NCI-H1436 (cell line): ENCODE measurements at regions not wholly inside any gene's neighbourhood (a gene's known extent, or its start where the extent isn't known, plus 50 kb on each side); places are given as distances from the start of the nearest gene placed in this dataset.
"Not testable (repeated sequence)": the region's sequence is repeated elsewhere in the genome, so short reads cannot be mapped to it uniquely, and the experiment has no call there.

Experiments used
- DNase-seq: peaks from one replicate; lab custom pipeline; 2025; lab: John Stamatoyannopoulos, UW

DNA sequence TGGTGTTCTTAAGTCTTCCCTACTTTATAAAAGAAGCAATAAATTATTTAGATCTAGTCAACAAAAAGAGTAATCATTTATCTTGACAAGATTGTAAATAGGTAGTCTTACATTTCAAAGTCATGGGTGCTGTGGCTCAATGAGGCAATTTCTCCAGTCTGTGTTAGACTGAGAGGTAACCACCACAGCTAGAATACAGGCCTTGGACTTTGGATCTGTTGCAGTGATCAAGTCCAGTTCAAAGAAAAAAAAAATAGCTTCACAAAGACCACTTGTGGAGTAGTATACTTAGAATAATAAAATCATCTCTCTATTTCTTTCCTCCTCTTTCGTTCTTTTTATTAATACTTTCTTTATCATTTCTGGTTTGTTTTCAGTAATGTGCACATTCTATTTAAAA is 93.1 kb upstream of the FSIP2 start:
- no peak for DNase-seq

DNA sequence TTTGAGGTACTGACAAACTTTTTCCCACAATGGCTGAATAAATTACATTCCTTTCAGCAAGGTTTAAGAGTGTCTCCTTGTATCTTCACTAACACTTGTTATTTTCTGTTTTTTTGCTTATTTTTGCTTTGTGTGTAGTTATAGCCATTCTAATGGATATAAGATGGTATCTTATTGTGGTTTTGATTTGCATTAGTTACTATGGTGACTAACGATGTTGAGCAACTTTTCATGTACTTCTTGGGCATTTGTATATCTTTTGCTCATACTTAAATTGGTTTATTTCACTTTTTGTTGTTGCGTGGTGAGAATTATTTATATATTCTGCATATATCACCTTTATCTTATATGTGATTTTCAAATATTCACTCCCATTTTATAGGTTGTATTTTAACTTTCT is 79.9 kb upstream of the FSIP2 start:
- DNase-seq = no peak

DNA sequence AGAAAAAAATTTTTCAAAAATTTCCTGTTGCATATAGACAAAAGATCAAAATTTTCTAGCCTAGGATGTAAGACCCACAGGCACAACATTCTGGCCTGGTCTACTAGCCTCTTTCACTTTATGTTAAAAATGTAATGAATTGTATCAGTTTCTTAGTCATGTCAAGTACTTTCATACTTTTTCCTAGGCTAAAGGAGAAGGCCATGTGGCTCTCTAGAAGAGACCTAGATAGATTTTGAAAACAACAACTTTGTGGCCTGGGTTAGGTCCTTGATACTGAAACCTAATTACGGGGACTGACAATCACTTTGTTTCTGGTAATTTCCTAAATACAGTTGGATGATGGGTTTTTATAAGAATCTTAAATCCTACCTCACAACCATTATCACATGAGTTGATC is 74.8 kb upstream of the FSIP2 start:
- DNase-seq = no peak

DNA sequence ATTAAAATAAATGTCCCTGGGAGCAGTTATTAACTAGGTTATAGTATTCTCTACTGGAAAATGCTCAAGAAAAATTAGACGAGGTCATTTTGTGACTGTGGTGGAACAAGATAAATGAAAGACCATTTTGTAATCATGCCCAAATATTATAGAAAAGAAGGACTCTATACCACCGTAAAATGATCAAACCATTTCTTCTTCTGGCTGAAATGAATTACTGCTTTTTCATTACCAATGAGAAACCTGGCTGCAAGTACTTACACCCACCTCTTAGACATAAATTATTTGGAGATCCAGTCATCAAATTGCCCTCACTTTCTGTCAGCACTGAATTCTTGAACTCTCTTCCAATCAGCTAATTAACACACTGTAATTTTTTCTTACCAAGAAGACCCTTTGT is 74.2 kb upstream of the FSIP2 start:
- DNase-seq = no peak

DNA sequence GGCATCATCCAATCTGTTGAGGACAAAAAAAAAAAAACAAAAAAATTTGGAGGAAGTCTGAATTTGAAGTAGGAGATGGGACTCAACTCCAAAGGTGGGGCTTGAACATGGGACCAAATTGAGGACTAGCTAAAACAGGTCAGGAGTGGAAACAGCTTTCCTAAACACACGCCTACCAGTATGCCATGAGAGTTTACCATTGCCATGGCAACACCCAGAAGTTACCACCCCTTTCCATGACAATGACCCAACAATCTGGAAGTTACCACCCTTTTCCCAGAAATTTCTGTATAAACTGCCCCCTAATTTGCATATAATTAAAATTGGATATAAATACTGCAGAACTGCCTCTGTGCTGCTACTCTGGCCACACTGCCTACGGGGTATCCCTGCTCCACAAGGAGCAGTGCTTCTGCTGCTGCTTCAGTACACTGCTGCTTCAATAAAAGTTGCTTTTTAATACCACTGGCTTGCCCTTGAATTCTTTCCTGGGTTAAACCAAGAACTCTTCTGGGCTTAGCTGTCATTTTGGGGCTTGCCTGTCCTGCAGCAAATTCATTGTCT is 73.3 kb upstream of the FSIP2 start:
- no peak for DNase-seq

DNA sequence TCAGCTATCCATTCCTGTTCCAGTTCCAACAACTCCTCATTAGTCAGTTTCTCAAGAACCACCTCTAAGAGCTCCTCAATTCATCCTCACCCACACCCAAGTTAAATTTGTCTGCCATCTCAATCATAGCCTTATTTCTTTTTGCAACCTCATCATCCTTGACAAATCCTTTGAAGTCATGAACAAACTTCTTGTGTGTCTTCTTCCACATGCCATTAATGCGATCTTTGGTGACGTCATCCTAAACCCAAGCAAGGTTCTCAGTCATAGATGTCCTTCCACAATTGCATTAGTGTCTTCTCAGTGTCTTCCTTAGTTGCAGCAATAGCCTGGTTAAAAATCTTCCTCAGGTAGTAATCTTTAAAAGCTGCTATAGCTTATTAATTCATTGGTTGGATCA is 71.2 kb upstream of the FSIP2 start:
- no peak for DNase-seq

DNA sequence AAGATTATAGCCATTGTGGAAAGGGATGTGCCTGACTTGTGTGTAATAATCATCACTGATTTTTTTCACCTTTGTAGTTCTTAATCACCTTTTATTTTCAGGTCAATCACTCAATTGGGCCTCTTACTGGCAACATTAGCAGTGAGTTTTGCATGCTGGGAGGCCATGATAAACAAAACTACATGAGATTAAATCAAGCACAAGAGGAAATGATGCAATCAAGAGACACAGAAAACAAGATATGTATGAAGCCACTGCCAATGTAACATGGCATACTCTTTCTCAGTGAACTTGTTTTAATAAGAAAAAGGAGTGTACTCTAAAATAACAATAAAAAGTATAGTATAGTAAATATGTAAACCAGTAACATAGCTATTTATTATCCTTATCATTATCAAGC is 69.9 kb upstream of the FSIP2 start:
- no peak for DNase-seq

DNA sequence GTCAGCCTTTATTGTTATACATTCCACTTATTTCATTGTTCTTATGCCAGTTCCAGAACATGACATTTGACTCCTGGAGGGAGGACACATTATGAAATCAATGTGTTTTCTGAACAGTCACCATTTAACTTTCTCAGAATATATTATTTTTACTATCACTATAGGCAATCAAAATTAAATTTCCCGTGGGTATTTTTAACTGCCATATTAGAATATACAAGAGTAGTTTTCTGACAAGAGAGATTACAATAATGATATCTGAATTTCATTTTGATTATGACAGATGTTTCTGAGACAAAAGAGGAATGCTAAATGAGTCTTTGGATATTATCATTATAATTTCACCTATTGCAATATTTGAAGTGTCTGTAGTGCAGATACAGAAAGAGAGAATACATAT is 64.4 kb upstream of the FSIP2 start:
- DNase-seq = no peak

DNA sequence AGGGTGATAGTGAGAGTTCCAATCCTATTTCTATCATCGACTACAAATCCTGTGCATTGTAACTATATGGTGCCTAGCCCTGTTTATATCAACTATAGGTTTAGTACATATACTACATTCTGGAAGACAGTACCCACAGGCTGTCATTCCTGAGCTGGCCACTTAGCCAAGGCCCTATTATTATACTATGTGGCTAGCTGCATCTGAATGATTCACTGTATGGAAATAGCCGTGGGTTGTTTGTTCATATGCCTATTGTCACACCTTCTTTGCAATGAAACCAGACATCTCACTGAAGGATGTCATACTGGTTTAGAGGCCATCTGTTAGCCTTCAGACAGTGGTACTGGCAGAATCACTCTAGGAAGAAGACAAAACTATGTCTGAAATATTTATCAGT is 62.3 kb upstream of the FSIP2 start:
- DNase-seq = no peak

DNA sequence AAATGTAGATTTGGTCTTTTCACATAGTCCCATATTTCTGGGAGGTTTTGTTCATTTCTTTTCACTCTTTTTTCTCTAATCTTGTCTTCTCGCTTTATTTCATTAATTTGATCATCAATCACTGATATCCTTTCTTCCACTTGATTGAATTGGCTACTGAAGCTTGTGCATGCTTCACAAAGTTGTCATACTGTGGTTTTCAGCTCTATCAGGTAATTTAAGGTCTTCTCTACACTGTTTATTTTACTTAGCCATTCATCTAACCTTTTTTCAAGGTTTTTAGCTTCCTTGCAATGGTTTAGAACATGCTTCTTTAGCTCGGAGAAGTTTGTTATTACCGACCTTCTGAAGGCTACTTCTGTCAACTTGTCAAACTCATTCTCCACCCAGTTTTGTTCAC is 51.6 kb upstream of the FSIP2 start:
- DNase-seq = not testable (repeated sequence)

DNA sequence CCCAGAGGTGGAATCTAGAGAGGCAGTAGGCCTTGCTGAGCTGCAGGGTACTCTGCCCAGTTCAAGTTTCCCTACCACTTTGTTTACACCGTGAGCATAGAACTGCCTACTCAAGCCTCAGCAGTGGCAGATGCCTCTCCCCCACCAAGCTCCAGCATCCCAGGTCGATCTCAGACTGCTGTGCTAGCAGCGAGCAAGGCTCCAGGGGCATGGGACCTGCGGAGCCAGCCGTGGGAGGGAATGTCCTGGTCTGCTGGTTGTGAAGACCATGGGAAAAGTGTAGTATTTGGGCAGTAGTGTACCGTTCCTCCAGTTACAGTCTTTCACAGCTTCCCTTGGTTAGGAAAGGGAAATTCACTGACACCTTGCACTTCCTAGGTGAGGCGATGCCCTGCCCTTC is 50.6 kb upstream of the FSIP2 start:
- no peak for DNase-seq
